ENCODE measurements at regions not wholly inside any gene's neighbourhood (a gene's known extent, or its start where the extent isn't known, plus 50 kb on each side); places are given as distances from the start of the nearest gene placed in this dataset.
A peak's percentile ranks its signal among the peaks of the same experiment; 100 is the strongest.

GRCh38 chr6:147784371-147784770, 275.9 kb downstream of the SAMD5 start:
- ATAC-seq (no peak), DNase-seq (no peak)
- Histone ChIP-seq H3K4me2 (ENCODE audit: low read length) (no peak overlapping the region), H3K4me3 (ENCODE audit: low read length) (no peak overlapping the region), H2AFZ (ENCODE audit: low read length) (no peak overlapping the region), H3K27ac (ENCODE audit: low read length) (no peak overlapping the region), H3F3A (ENCODE audit: low read length, unreplicated experiment) (no peaks in the 10 kb centered on the region), H4K20me1 (ENCODE audit: low read length) (no peaks in the 10 kb centered on the region), H3K36me3 (ENCODE audit: low read depth, low read length) (no peaks in the 10 kb centered on the region), H3K4me1 (ENCODE audit: insufficient read depth, low read length) (no peaks in the 10 kb centered on the region), H3K9ac (ENCODE audit: low read length) (no peak overlapping the region), H3K9me3 (ENCODE audit: low read length) (no peaks in the 10 kb centered on the region), H3K9me2 (replicated peaks; ENCODE audit: low read length) (no peaks in the 10 kb centered on the region), H3K79me2 (ENCODE audit: low read length) (no peaks in the 10 kb centered on the region), H3K27me3 (ENCODE audit: low read length) (no peaks in the 10 kb centered on the region)
- POLR2A ChIA-PET (ENCODE audit: unreplicated experiment) = no interaction called here
- no peak for TF ChIP-seq EZH2phosphoT487 (IDR thresholded peaks at IDR 0.05; ENCODE audit: borderline replicate concordance, low read length)
- TF ChIP-seq CTCF (conservative IDR thresholded peaks at IDR 0.05; ENCODE audit: low read depth, low read length) = no peak
- no peak for TF ChIP-seq EZH2 (IDR thresholded peaks at IDR 0.05; ENCODE audit: low read length, unreplicated experiment)
- CTCF ChIA-PET = no interaction called here
- no TSS peak for BruUV-seq (replicated peaks)
- intact Hi-C loops (cut with micrococcal nuclease) = loop anchor here (10.0 kb wide), 1 partner anchor 280 kb away; the partner anchor contains the start of gene SAMD5

GRCh38 chr6:147787417-147787816, 278.9 kb downstream of the SAMD5 start:
- DNase-seq (peak; percentile 7), ATAC-seq (no peak)
- no peaks in the 10 kb centered on the region for H3K79me2 ChIP-seq (ENCODE audit: low read length)
- H3K9me3 ChIP-seq (ENCODE audit: low read length) = no peaks in the 10 kb centered on the region
- H3K4me3 ChIP-seq (ENCODE audit: low read length) = no peak overlapping the region
- intact Hi-C loops (cut with micrococcal nuclease) = loop anchor here (10.0 kb wide), 1 partner anchor 283 kb away; the partner anchor contains the start of gene SAMD5
- H3K36me3 ChIP-seq (ENCODE audit: low read depth, low read length) = no peaks in the 10 kb centered on the region
- no peaks in the 10 kb centered on the region for H4K20me1 ChIP-seq (ENCODE audit: low read length)
- no peaks in the 10 kb centered on the region for H3K27me3 ChIP-seq (ENCODE audit: low read length)
- POLR2A ChIA-PET (ENCODE audit: unreplicated experiment) = no interaction called here
- H2AFZ ChIP-seq (ENCODE audit: low read length) = no peak overlapping the region
- CTCF ChIA-PET = no interaction called here
- no peak overlapping the region for H3K27ac ChIP-seq (ENCODE audit: low read length)
- H3K4me1 ChIP-seq (ENCODE audit: insufficient read depth, low read length) = no peaks in the 10 kb centered on the region
- no peaks in the 10 kb centered on the region for H3K9me2 ChIP-seq (replicated peaks; ENCODE audit: low read length)
- H3K4me2 ChIP-seq (ENCODE audit: low read length) = no peak overlapping the region
- no TSS peak for BruUV-seq (replicated peaks)
- TF ChIP-seq CTCF (conservative IDR thresholded peaks at IDR 0.05; ENCODE audit: low read depth, low read length) = peak; percentile 32; the same call in 1 of the 2 replicates
- TF ChIP-seq EZH2 (IDR thresholded peaks at IDR 0.05; ENCODE audit: low read length, unreplicated experiment) = no peak
- no peak for TF ChIP-seq EZH2phosphoT487 (IDR thresholded peaks at IDR 0.05; ENCODE audit: borderline replicate concordance, low read length)
- H3K9ac ChIP-seq (ENCODE audit: low read length) = no peak overlapping the region
- no peaks in the 10 kb centered on the region for H3F3A ChIP-seq (ENCODE audit: low read length, unreplicated experiment)

- no peak overlapping the region for H3K9ac ChIP-seq (ENCODE audit: low read length)
- H3K4me2 ChIP-seq (ENCODE audit: low read length) = no peak overlapping the region
- H3K36me3 ChIP-seq (ENCODE audit: low read depth, low read length) = no peaks in the 10 kb centered on the region
- no peak overlapping the region for H3K27ac ChIP-seq (ENCODE audit: low read length)
- BruUV-seq (replicated peaks) = no TSS peak
- no peak for ATAC-seq
- DNase-seq = no peak
- POLR2A ChIA-PET (ENCODE audit: unreplicated experiment) = no interaction called here
- intact Hi-C loops (cut with micrococcal nuclease) = loop anchor here (10.0 kb wide), 1 partner anchor 285 kb away; the partner anchor contains the start of gene SAMD5
- H3K4me1 ChIP-seq (ENCODE audit: insufficient read depth, low read length) = no peaks in the 10 kb centered on the region
- no peaks in the 10 kb centered on the region for H4K20me1 ChIP-seq (ENCODE audit: low read length)
- no peak overlapping the region for H3K4me3 ChIP-seq (ENCODE audit: low read length)
- no peaks in the 10 kb centered on the region for H3K79me2 ChIP-seq (ENCODE audit: low read length)
- no peak overlapping the region for H2AFZ ChIP-seq (ENCODE audit: low read length)
- CTCF ChIA-PET = no interaction called here
- no peaks in the 10 kb centered on the region for H3K9me2 ChIP-seq (replicated peaks; ENCODE audit: low read length)
- no peaks in the 10 kb centered on the region for H3K27me3 ChIP-seq (ENCODE audit: low read length)
- H3F3A ChIP-seq (ENCODE audit: low read length, unreplicated experiment) = no peaks in the 10 kb centered on the region
- no peaks in the 10 kb centered on the region for H3K9me3 ChIP-seq (ENCODE audit: low read length)
- TF ChIP-seq EZH2 (IDR thresholded peaks at IDR 0.05; ENCODE audit: low read length, unreplicated experiment) (no peak), CTCF (conservative IDR thresholded peaks at IDR 0.05; ENCODE audit: low read depth, low read length) (no peak), EZH2phosphoT487 (IDR thresholded peaks at IDR 0.05; ENCODE audit: borderline replicate concordance, low read length) (no peak)
These were observed 281.0 kb downstream of the SAMD5 start for GRCh38 chr6:147789430-147789947.

Data from PC-3 (cell line).